ENCODE measurements at regions not wholly inside any gene's neighbourhood (a gene's known extent, or its start where the extent isn't known, plus 50 kb on each side); places are given as distances from the start of the nearest gene placed in this dataset.

- H3K27ac ChIP-seq = no peak overlapping the region
- H3K9me3 ChIP-seq = peaks cover 0 to 6% (median 0%) of the 10 kb centered on the region in 4 donors
- no peaks in the 10 kb centered on the region for H3K4me1 ChIP-seq
- H3K36me3 ChIP-seq = no peaks in the 10 kb centered on the region
- no peak for DNase-seq
- TF ChIP-seq POLR2A (IDR thresholded peaks at IDR 0.05) (no peak), CTCF (IDR thresholded peaks at IDR 0.05) (no peak)
- H3K4me3 ChIP-seq = no peak overlapping the region
- H3K27me3 ChIP-seq = no peaks in the 10 kb centered on the region
Observed at GRCh38 chr3:6655275-6655674, 205.6 kb upstream of the GRM7 start.

GRCh38 chr3:6657591-6657990, 203.3 kb upstream of the GRM7 start:
- no peak for DNase-seq
- Histone ChIP-seq H3K36me3 (no peaks in the 10 kb centered on the region), H3K27ac (no peak overlapping the region), H3K4me3 (no peak overlapping the region), H3K9me3 (peaks cover 0 to 6% (median 0%) of the 10 kb centered on the region in 4 donors), H3K27me3 (no peaks in the 10 kb centered on the region), H3K4me1 (no peaks in the 10 kb centered on the region)
- TF ChIP-seq CTCF (IDR thresholded peaks at IDR 0.05) = no peak
- TF ChIP-seq POLR2A (IDR thresholded peaks at IDR 0.05) = no peak

- no peak for DNase-seq
- Histone ChIP-seq H3K27me3 (no peaks in the 10 kb centered on the region), H3K4me1 (no peaks in the 10 kb centered on the region), H3K9me3 (no peaks in the 10 kb centered on the region), H3K27ac (no peak overlapping the region), H3K4me3 (no peak overlapping the region), H3K36me3 (no peaks in the 10 kb centered on the region)
- TF ChIP-seq CTCF (IDR thresholded peaks at IDR 0.05) = no peak
- TF ChIP-seq POLR2A (IDR thresholded peaks at IDR 0.05) = no peak
Observed at GRCh38 chr3:6667354-6667753, 193.6 kb upstream of the GRM7 start.

GRCh38 chr3:6671363-6671762, 189.6 kb upstream of the GRM7 start:
- no peak for TF ChIP-seq CTCF (IDR thresholded peaks at IDR 0.05)
- TF ChIP-seq POLR2A (IDR thresholded peaks at IDR 0.05) = no peak
- Histone ChIP-seq H3K27me3 (no peaks in the 10 kb centered on the region), H3K4me3 (no peak overlapping the region), H3K9me3 (no peaks in the 10 kb centered on the region), H3K36me3 (no peaks in the 10 kb centered on the region), H3K27ac (no peak overlapping the region), H3K4me1 (no peaks in the 10 kb centered on the region)
- DNase-seq = no peak

GRCh38 chr3:6679510-6679909, 181.4 kb upstream of the GRM7 start:
- Histone ChIP-seq H3K27me3 (no peaks in the 10 kb centered on the region), H3K27ac (no peak overlapping the region), H3K36me3 (no peaks in the 10 kb centered on the region), H3K4me3 (no peak overlapping the region), H3K9me3 (no peaks in the 10 kb centered on the region), H3K4me1 (no peaks in the 10 kb centered on the region)
- DNase-seq = no peak
- no peak for TF ChIP-seq CTCF (IDR thresholded peaks at IDR 0.05)

GRCh38 chr3:6680119-6680806, 180.7 kb upstream of the GRM7 start:
- no peaks in the 10 kb centered on the region for H3K27me3 ChIP-seq

More at GRCh38 chr3:6680119-6680806, 180.7 kb upstream of the GRM7 start:
- Histone ChIP-seq H3K9me3 (no peaks in the 10 kb centered on the region), H3K36me3 (no peaks in the 10 kb centered on the region), H3K4me1 (no peaks in the 10 kb centered on the region), H3K27ac (no peak overlapping the region), H3K4me3 (no peak overlapping the region)
- DNase-seq = no peak
- TF ChIP-seq POLR2A (IDR thresholded peaks at IDR 0.05) (no peak), CTCF (IDR thresholded peaks at IDR 0.05) (no peak)

Data from Peyer's patch (tissue), 4 donors.